ENCODE measurements at regions not wholly inside any gene's neighbourhood (a gene's known extent, or its start where the extent isn't known, plus 50 kb on each side); places are given as distances from the start of the nearest gene placed in this dataset.

GRCh38 chr6:165119231-165120020, 190.0 kb downstream of the C6orf118 start:
- peak; percentile 81 for DNase-seq (ENCODE audit: unreplicated experiment)
- no peaks in the 10 kb centered on the region for H3K36me3 Mint-ChIP-seq (ENCODE audit: insufficient read depth, unreplicated experiment)
- ChIA-PET POLR2A (interaction anchor here (0.8 to 1.5 kb wide), 3 partner anchors 11 to 63 kb away, joined by 3 to 5 read pairs (median 4); no protein-coding TSS in a partner anchor), CTCF (interaction anchor here (0.6 to 0.7 kb wide), 2 partner anchors 92 to 1009 kb away, joined by 3 read pairs; no protein-coding TSS in a partner anchor)
- TF ChIP-seq CTCF (IDR thresholded peaks at IDR 0.05; ENCODE audit: unreplicated experiment) = no peak
- BruUV-seq (replicated peaks) = no TSS peak
- H3K27me3 Mint-ChIP-seq (ENCODE audit: insufficient read depth, unreplicated experiment) = no peaks in the 10 kb centered on the region
- no peak overlapping the region for H3K4me3 Mint-ChIP-seq (ENCODE audit: unreplicated experiment)
- no peak overlapping the region for H3K27ac Mint-ChIP-seq (ENCODE audit: low read depth, unreplicated experiment)
- peaks cover 12% of the 10 kb centered on the region for H3K4me1 Mint-ChIP-seq (ENCODE audit: insufficient read depth, unreplicated experiment)
- peaks cover 4% of the 10 kb centered on the region for H3K9me3 Mint-ChIP-seq (ENCODE audit: unreplicated experiment)
- intact Hi-C loops (cut with micrococcal nuclease) = loop anchor here (10.0 kb wide), 1 partner anchor 105 kb away; no protein-coding TSS in a partner anchor

- no peak overlapping the region for H3K27ac Mint-ChIP-seq (ENCODE audit: low read depth, unreplicated experiment)
- intact Hi-C loops (cut with micrococcal nuclease) = no loop called here
- CTCF ChIA-PET = no interaction called here
- TF ChIP-seq CTCF (IDR thresholded peaks at IDR 0.05; ENCODE audit: unreplicated experiment) = no peak
- H3K27me3 Mint-ChIP-seq (ENCODE audit: insufficient read depth, unreplicated experiment) = no peaks in the 10 kb centered on the region
- H3K9me3 Mint-ChIP-seq (ENCODE audit: unreplicated experiment) = peaks cover 9% of the 10 kb centered on the region
- H3K36me3 Mint-ChIP-seq (ENCODE audit: insufficient read depth, unreplicated experiment) = no peaks in the 10 kb centered on the region
- BruUV-seq (replicated peaks) = no TSS peak
- DNase-seq (ENCODE audit: unreplicated experiment) = no peak
- H3K4me1 Mint-ChIP-seq (ENCODE audit: insufficient read depth, unreplicated experiment) = peaks cover 12% of the 10 kb centered on the region
- no peak overlapping the region for H3K4me3 Mint-ChIP-seq (ENCODE audit: unreplicated experiment)
- POLR2A ChIA-PET = interaction anchor here (1.5 kb wide), 1 partner anchor 13 kb away, joined by 4 read pairs; no protein-coding TSS in a partner anchor
These were observed 190.7 kb downstream of the C6orf118 start for GRCh38 chr6:165118736-165119135.

- no peak for TF ChIP-seq CTCF (IDR thresholded peaks at IDR 0.05; ENCODE audit: unreplicated experiment)
- Mint-ChIP-seq H3K36me3 (ENCODE audit: insufficient read depth, unreplicated experiment) (no peaks in the 10 kb centered on the region), H3K4me3 (ENCODE audit: unreplicated experiment) (no peak overlapping the region), H3K9me3 (ENCODE audit: unreplicated experiment) (peaks cover 14% of the 10 kb centered on the region), H3K27ac (ENCODE audit: low read depth, unreplicated experiment) (no peak overlapping the region), H3K4me1 (ENCODE audit: insufficient read depth, unreplicated experiment) (peaks cover 12% of the 10 kb centered on the region), H3K27me3 (ENCODE audit: insufficient read depth, unreplicated experiment) (no peaks in the 10 kb centered on the region)
- intact Hi-C loops (cut with micrococcal nuclease) = no loop called here
- no peak for DNase-seq (ENCODE audit: unreplicated experiment)
- POLR2A ChIA-PET = no interaction called here
- BruUV-seq (replicated peaks) = no TSS peak
- CTCF ChIA-PET = interaction anchor here (0.7 kb wide), 1 partner anchor 20 kb away, joined by 3 read pairs; no protein-coding TSS in a partner anchor
These were observed 191.6 kb downstream of the C6orf118 start for GRCh38 chr6:165117806-165118205.

- no peak for TF ChIP-seq CTCF (IDR thresholded peaks at IDR 0.05; ENCODE audit: unreplicated experiment)
- H3K4me1 Mint-ChIP-seq (ENCODE audit: insufficient read depth, unreplicated experiment) = peaks cover 12% of the 10 kb centered on the region
- no peaks in the 10 kb centered on the region for H3K36me3 Mint-ChIP-seq (ENCODE audit: insufficient read depth, unreplicated experiment)
- peaks cover 14% of the 10 kb centered on the region for H3K9me3 Mint-ChIP-seq (ENCODE audit: unreplicated experiment)
- ChIA-PET CTCF (no interaction called here), POLR2A (no interaction called here)
- DNase-seq (ENCODE audit: unreplicated experiment) = no peak
- no TSS peak for BruUV-seq (replicated peaks)
- no peak overlapping the region for H3K4me3 Mint-ChIP-seq (ENCODE audit: unreplicated experiment)
- intact Hi-C loops (cut with micrococcal nuclease) = no loop called here
- H3K27me3 Mint-ChIP-seq (ENCODE audit: insufficient read depth, unreplicated experiment) = no peaks in the 10 kb centered on the region
- H3K27ac Mint-ChIP-seq (ENCODE audit: low read depth, unreplicated experiment) = no peak overlapping the region
These were observed 192.3 kb downstream of the C6orf118 start for GRCh38 chr6:165117121-165117520.
